Tibial artery (tissue), 4 donors: ENCODE measurements at regions not wholly inside any gene's neighbourhood (a gene's known extent, or its start where the extent isn't known, plus 50 kb on each side); places are given as distances from the start of the nearest gene placed in this dataset.
"Not testable (repeated sequence)": the region's sequence is repeated elsewhere in the genome, so short reads cannot be mapped to it uniquely, and the experiment has no call there.

Source experiments
- DNase-seq, 2 donors: peaks; one replicate each; pipeline ENCODE4 v3.0.0-alpha.2; 2019
- H3K27ac ChIP-seq, 2 donors: fragments of 200-600 bp; sonication (generic) in 1 of 2; 1 replicate in 1 of 2; 2 replicates in 1 of 2; pipeline ENCODE4 v1.5.1; 2018 to 2019; ENCODE audit warnings: mild to moderate bottlenecking in 1 of 2
- H3K27me3 ChIP-seq, 2 donors: fragments of 200-600 bp; sonication (generic) in 1 of 2; one replicate each; pipeline versions ENCODE4 v1.5.1 to v1.6.0; 2016 to 2019
- H3K36me3 ChIP-seq, 3 donors: fragments of 200-600 bp; sonication (generic) in 2 of 3; one replicate each; pipeline ENCODE4 v1.5.1; 2016 to 2019; ENCODE audit warnings: mild to moderate bottlenecking in 2 of 3
- H3K4me1 ChIP-seq, 4 donors: fragments of 200-600 bp; sonication (generic) in 2 of 4; 1 replicate in 3 of 4; 2 replicates in 1 of 4; pipeline ENCODE4 v1.5.1; 2016 to 2019
- H3K4me3 ChIP-seq, 2 donors: fragments of 200-600 bp; sonication (generic) in 1 of 2; 1 replicate in 1 of 2; 2 replicates in 1 of 2; pipeline ENCODE4 v1.5.1; 2018 to 2019; ENCODE audit warnings: mild to moderate bottlenecking in 2 of 2
- H3K9me3 ChIP-seq, 3 donors: fragments of 200-600 bp; sonication (generic) in 1 of 3; one replicate each; pipeline ENCODE4 v1.5.1; 2016 to 2019
- intact Hi-C: fragments of 100-400 bp; cut with DNase I; formaldehyde crosslinking; loops from one replicate; pipeline ENCODE4 v1.15.0; 2023; ENCODE audit warnings: low total_unique reads
- TF ChIP-seq, protein P1 (sequence below), 2 experiments: fragments of 200-600 bp in 1 of 2; fragments of 450-650 bp in 1 of 2; IDR thresholded peaks; one replicate each; pipeline ENCODE4 v1.5.1; 2017 to 2019; ENCODE audit warnings: antibody characterized with exemption in 2 of 2, mild to moderate bottlenecking in 1 of 2, moderate library complexity in 1 of 2

DNA sequence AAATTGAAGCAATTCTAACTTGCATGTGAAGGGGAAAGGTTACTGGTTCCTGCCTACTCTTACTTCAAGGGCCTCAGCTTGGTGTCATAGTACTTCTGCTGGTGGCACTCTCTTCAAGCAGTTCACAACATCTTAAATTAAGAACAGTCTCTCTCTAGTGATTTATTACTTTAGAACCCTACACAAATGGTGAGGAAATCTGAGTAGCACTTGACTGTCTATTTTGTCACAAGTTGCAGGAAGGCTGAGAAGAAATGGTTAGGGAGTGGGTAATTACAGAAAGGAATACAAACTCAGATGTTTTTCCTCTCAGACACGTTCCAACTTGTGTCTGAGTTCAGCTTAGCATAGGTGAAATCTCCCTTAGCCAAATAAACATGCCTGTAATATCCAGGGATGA is 242.3 kb upstream of the GRIA3 start:
- TF ChIP-seq, protein P1, sequence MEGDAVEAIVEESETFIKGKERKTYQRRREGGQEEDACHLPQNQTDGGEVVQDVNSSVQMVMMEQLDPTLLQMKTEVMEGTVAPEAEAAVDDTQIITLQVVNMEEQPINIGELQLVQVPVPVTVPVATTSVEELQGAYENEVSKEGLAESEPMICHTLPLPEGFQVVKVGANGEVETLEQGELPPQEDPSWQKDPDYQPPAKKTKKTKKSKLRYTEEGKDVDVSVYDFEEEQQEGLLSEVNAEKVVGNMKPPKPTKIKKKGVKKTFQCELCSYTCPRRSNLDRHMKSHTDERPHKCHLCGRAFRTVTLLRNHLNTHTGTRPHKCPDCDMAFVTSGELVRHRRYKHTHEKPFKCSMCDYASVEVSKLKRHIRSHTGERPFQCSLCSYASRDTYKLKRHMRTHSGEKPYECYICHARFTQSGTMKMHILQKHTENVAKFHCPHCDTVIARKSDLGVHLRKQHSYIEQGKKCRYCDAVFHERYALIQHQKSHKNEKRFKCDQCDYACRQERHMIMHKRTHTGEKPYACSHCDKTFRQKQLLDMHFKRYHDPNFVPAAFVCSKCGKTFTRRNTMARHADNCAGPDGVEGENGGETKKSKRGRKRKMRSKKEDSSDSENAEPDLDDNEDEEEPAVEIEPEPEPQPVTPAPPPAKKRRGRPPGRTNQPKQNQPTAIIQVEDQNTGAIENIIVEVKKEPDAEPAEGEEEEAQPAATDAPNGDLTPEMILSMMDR (IDR thresholded peaks at IDR 0.05), result no peak
- H3K36me3 ChIP-seq, result no peaks in the 10 kb centered on the region
- H3K27me3 ChIP-seq, result no peaks in the 10 kb centered on the region
- no peaks in the 10 kb centered on the region for H3K4me1 ChIP-seq
- H3K27ac ChIP-seq, result no peak overlapping the region
- H3K9me3 ChIP-seq, result no peaks in the 10 kb centered on the region
- intact Hi-C loops, result no loop called here
- no peak for DNase-seq
- no peak overlapping the region for H3K4me3 ChIP-seq

DNA sequence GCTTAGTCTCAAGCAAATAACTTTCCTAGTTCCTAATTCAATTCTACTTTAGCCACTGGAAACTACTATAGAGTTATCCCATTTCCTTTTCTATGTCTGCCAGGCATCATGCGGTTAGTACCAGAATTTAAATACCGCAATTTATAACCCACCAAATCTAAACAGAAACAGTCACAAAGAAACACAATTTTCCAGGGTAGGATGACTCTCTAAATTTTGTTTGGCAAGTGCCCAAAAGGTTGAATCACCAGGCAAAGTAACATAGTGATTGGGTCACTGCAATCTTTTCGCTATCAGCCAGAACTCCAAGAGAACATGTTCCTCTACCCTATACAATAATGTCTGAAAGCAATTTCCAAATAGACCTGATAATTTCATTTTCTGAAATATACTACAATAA is 240.2 kb upstream of the GRIA3 start:
- H3K9me3 ChIP-seq, result no peaks in the 10 kb centered on the region

DNA sequence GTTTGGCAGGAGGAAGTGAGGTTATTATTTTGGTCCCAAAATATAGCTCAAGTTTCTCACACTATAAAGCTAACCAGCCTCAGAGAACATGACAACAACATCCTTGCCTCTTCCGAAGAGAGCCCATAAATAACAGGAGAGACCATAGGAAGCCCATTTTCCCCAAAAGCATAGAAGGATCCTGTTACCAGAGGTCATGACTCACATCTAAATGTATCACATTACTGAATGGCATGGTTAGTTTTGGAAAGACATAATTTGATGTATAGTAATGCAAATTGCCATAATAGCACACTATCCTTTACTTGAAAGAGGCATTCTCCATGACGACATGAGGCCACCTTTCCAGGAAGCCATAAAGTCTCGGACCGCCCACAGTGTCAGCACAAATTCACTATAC is 238.8 kb upstream of the GRIA3 start:
- H3K9me3 ChIP-seq, result no peaks in the 10 kb centered on the region
- DNase-seq, result no peak
- TF ChIP-seq, protein P1 (IDR thresholded peaks at IDR 0.05), result no peak
- H3K27me3 ChIP-seq, result no peaks in the 10 kb centered on the region
- H3K36me3 ChIP-seq, result no peaks in the 10 kb centered on the region
- no peak overlapping the region for H3K4me3 ChIP-seq
- no peak overlapping the region for H3K27ac ChIP-seq
- intact Hi-C loops, result no loop called here
- no peaks in the 10 kb centered on the region for H3K4me1 ChIP-seq

More for the DNA sequence above, 240.2 kb upstream of the GRIA3 start:
- H3K27me3 ChIP-seq, result no peaks in the 10 kb centered on the region
- H3K27ac ChIP-seq, result no peak overlapping the region
- DNase-seq, result no peak
- no peaks in the 10 kb centered on the region for H3K4me1 ChIP-seq
- H3K36me3 ChIP-seq, result no peaks in the 10 kb centered on the region
- TF ChIP-seq, protein P1 (IDR thresholded peaks at IDR 0.05), result no peak
- intact Hi-C loops, result no loop called here
- no peak overlapping the region for H3K4me3 ChIP-seq

DNA sequence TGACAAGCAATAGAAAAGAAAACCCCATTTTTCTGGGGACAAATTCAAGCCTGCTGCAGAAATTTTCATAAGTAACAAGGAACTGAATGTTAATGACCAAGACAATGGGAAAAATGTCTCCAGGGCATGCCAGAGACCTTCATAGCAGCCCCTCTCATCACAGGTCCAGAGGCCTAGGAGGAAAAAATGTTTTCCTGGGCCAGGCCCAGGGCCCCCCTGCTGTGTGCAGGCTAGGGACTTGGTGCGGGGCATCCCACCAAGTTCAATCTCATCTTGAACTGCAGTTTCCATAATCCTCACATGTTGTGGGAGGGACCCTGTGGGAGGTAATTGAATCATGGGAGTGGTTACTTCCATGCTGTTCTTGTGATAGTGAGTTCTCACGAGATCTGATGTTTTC is 211.5 kb upstream of the GRIA3 start:
- intact Hi-C loops, result no loop called here
- TF ChIP-seq, protein P1 (IDR thresholded peaks at IDR 0.05), result no peak
- no peaks in the 10 kb centered on the region for H3K27me3 ChIP-seq
- peaks cover 0 to 4% (median 0%) of the 10 kb centered on the region in 3 donors for H3K9me3 ChIP-seq
- H3K4me1 ChIP-seq, result no peaks in the 10 kb centered on the region
- DNase-seq, result no peak
- no peak overlapping the region for H3K27ac ChIP-seq
- no peaks in the 10 kb centered on the region for H3K36me3 ChIP-seq
- H3K4me3 ChIP-seq, result no peak overlapping the region

DNA sequence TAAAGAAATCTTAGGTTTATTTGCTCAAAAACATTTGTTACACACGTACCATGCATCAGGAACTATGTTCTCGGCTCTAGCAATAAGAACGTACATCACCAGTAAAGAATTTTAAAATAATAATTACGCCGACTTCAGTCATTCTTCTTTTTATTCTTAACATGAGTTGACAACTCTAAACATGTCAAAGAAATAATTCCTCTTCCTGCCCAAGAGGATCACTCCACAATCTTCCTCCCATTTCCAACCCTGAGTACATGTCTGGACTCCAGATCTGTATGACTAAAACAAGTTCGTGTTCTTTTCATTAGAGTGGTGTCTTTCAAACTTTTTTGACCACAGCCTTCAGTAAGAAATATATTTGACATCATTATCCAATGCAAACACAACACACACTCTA is 201.6 kb upstream of the GRIA3 start:
- TF ChIP-seq, protein P1 (IDR thresholded peaks at IDR 0.05), result no peak
- Histone ChIP-seq H3K4me3 (no peak overlapping the region), H3K27ac (no peak overlapping the region), H3K27me3 (no peaks in the 10 kb centered on the region), H3K36me3 (no peaks in the 10 kb centered on the region), H3K9me3 (no peaks in the 10 kb centered on the region), H3K4me1 (no peaks in the 10 kb centered on the region)
- no peak for DNase-seq
- intact Hi-C loops, result no loop called here

DNA sequence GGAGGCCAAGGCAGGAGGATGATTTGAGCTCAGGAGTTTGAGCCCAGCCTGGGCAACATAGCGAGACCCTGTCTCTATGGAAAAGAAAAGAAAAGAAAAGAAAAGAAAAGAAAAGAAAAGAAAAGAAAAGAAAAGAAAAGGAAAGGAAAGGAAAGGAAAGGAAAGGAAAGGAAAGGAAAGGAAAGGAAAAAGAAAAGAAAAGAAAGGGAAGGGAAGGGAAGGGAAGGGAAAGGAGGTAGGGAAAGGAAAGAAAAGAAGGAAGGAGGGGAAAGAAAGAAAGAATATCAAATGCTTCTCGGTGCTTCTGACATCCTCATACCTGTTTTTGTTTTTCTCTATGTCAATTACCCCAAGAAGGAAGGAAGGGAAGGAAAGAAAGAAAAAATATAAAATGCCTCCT is 181.2 kb upstream of the GRIA3 start:
- intact Hi-C loops, H3K4me3 ChIP-seq, DNase-seq, H3K27ac ChIP-seq, H3K27me3 ChIP-seq, H3K4me1 ChIP-seq, H3K36me3 ChIP-seq, H3K9me3 ChIP-seq: not testable (repeated sequence)
